ENCODE measurements at regions not wholly inside any gene's neighbourhood (a gene's known extent, or its start where the extent isn't known, plus 50 kb on each side); places are given as distances from the start of the nearest gene placed in this dataset.

- no peak for DNase-seq
Measured at GRCh38 chr1:43065191-43065590, 106.5 kb upstream of the SLC2A1 start.

GRCh38 chr1:43063394-43064219, 104.9 kb upstream of the SLC2A1 start:
- DNase-seq = no peak

- no peak for DNase-seq
Measured at GRCh38 chr1:43062527-43063095, 103.9 kb upstream of the SLC2A1 start.

- DNase-seq = no peak
Measured at GRCh38 chr1:43061757-43062156, 103.1 kb upstream of the SLC2A1 start.

- DNase-seq = no peak
Measured at GRCh38 chr1:43059640-43060574, 101.2 kb upstream of the SLC2A1 start.

- no peak for DNase-seq
Measured at GRCh38 chr1:43058545-43059360, 100.1 kb upstream of the SLC2A1 start.

- DNase-seq = no peak
Measured at GRCh38 chr1:43058056-43058455, 99.4 kb upstream of the SLC2A1 start.

- DNase-seq = no peak
Measured at GRCh38 chr1:43057567-43057966, 98.9 kb upstream of the SLC2A1 start.

GRCh38 chr1:43056981-43057391, 98.3 kb upstream of the SLC2A1 start:
- no peak for DNase-seq

- no peak for DNase-seq
Measured at GRCh38 chr1:43056460-43056859, 97.8 kb upstream of the SLC2A1 start.

GRCh38 chr1:43054961-43055360, 96.3 kb upstream of the SLC2A1 start:
- DNase-seq = no peak

- DNase-seq = no peak
Measured at GRCh38 chr1:43052786-43053439, 94.2 kb upstream of the SLC2A1 start.

GRCh38 chr1:43052322-43052721, 93.7 kb upstream of the SLC2A1 start:
- DNase-seq = no peak

GRCh38 chr1:43049481-43049880, 90.8 kb upstream of the SLC2A1 start:
- no peak for DNase-seq

GRCh38 chr1:43048601-43049011, 89.9 kb upstream of the SLC2A1 start:
- no peak for DNase-seq

- DNase-seq = no peak
Measured at GRCh38 chr1:43047135-43047534, 88.5 kb upstream of the SLC2A1 start.

- no peak for DNase-seq
Measured at GRCh38 chr1:43044572-43045361, 86.1 kb upstream of the SLC2A1 start.

- no peak for DNase-seq
Measured at GRCh38 chr1:43043695-43044094, 85.0 kb upstream of the SLC2A1 start.

- DNase-seq = no peak
Measured at GRCh38 chr1:43042773-43043457, 84.2 kb upstream of the SLC2A1 start.

GRCh38 chr1:43042127-43042526, 83.5 kb upstream of the SLC2A1 start:
- no peak for DNase-seq

GRCh38 chr1:43041591-43041990, 82.9 kb upstream of the SLC2A1 start:
- no peak for DNase-seq

All from NCI-H146 (cell line).